ENCODE measurements at regions not wholly inside any gene's neighbourhood (a gene's known extent, or its start where the extent isn't known, plus 50 kb on each side); places are given as distances from the start of the nearest gene placed in this dataset.

GRCh38 chrX:80334583-80334982 is 85.7 kb upstream of the TENT5D start:
- no peak for TF ChIP-seq CTCF (IDR thresholded peaks at IDR 0.05)
- TF ChIP-seq ZFX (IDR thresholded peaks at IDR 0.05; ENCODE audit: borderline replicate concordance): no peak

Data from 22Rv1 (cell line).